NCI-H2196 treated with DMSO at 0.1 percent for 48 hours (cell line): ENCODE measurements at regions not wholly inside any gene's neighbourhood (a gene's known extent, or its start where the extent isn't known, plus 50 kb on each side); places are given as distances from the start of the nearest gene placed in this dataset.

Source experiments
- DNase-seq: peaks from one replicate; lab custom pipeline; 2025; ENCODE audit not compliant: unreplicated experiment; lab: John Stamatoyannopoulos, UW

DNA sequence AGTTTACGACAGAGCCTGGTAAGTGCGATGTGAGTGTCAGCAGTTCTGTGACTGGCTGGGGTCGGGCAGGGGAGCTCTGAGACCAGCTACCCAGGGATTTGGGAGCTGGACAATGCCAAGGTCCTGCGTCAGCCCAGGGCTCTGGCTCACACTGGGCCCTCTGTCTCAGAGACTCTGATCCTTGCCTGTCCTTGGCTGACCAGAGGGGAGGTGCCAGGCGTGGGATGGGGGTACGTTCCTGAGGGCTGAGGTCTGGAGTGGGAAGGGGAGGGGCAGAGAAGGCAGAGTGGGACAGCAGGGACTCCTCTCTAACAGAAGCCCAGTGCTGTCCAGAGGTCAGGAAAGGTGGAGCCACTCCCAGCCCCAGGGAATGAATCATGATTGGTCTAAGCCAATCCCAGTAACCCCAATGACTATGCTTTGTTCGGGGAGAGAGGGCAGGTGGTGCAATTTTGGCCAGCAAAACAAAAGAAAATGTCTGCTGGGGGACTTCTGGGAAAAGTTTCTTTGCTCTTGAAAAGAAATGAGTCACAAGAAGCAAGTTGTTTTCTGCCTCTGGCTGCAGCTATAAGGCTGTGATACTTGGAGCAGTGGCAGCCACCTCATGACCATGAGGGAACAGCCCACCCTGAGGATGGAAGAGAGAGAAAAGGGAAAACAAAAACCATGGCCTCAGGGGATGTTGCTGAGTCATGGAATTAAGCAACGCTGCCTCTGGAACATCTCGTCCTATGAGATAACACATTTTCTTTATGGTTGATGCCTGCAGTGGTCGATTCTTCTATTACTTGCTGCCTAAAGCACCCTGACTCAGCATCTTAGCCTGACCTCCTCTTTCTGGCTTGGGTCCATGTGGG lies 108.3 kb downstream of the CHST1 start:
- DNase-seq, result no peak

GRCh38 chr11:45554230-45554967 lies 111.0 kb downstream of the CHST1 start:
- DNase-seq, result no peak

- DNase-seq, result no peak
These were observed 112.0 kb downstream of the CHST1 start for GRCh38 chr11:45553383-45553936.

GRCh38 chr11:45551191-45551713 lies 114.2 kb downstream of the CHST1 start:
- no peak for DNase-seq

DNA sequence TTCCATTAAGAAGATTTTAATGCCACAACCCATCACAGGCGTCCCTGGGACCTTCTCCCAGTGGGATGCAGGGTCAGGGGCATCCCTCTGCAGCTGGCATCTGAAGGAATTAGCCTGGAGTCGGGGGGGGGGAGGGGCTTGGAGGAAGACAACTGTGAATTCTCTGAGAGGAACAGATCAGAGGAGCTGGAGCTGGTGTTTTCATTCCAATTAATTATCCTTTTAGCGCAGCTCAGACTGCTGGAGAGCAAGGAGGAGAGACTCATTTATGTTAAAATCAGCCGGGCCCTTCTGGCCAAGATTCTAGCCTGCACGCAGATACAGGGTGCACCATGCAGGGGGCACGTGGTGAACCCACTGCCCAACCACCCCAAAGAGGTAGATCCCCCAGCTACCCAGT lies 116.2 kb downstream of the CHST1 start:
- no peak for DNase-seq

- DNase-seq, result no peak
These were observed 119.1 kb downstream of the CHST1 start for GRCh38 chr11:45546366-45546765.

GRCh38 chr11:45544826-45545225 lies 120.6 kb downstream of the CHST1 start:
- no peak for DNase-seq

GRCh38 chr11:45543808-45544422 lies 121.5 kb downstream of the CHST1 start:
- no peak for DNase-seq

DNA sequence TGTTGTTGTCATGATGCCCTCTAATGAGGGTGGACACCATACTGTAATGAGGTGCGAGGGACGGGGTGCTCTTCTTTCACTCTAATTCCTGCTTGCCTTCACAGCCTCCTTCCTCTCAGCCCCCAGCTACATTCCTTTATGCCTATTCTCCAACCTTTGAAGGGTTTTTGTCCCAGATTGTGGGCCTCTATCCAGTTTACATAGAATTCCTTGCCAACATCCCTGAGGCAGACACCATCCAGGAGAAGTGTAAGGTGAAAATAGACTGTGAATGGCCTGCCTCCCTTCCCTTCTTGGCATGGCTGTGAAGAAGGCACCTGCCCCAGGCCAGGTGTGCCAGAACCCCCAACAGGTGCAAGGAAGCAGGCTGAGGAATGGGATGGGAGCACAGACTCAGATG lies 122.3 kb downstream of the CHST1 start:
- DNase-seq, result no peak

DNA sequence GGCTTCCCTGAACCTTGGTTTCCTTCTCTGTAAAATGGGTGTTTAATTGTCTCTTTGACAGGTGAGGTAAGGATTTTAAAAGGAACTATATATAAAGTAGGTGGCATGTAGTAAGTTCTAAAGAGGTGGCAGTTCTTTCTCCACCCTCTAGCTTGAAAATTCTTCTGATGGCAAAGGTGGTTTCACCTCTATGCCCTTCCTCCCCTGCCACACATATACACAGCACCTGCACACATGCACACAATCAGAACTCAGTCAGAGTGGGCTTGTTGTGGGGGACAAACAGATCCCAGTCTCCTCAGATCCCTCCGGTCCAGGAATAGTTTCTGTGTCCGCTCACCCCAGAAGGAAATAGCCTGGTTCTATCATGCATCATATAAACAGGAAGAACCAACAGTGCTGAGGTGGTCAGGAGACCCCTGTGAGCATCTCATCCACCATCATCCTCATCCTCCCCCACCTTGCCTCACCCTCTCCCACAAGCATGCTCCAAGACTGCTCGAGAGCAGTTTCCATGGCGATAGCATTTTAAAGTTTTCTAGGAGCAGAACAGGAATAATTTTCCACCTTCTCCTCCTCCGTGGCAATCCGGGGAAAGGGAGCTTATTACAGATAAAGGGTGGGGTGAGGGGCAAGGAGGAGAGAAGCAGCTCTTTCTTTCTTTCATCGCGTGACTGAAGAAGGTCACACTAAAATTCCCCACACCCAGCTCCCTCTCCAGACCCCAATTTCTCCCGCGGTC lies 123.6 kb downstream of the CHST1 start:
- no peak for DNase-seq

- no peak for DNase-seq
These were observed 126.5 kb downstream of the CHST1 start for GRCh38 chr11:45538939-45539338.

GRCh38 chr11:45538363-45538762 lies 127.1 kb downstream of the CHST1 start:
- no peak for DNase-seq

DNA sequence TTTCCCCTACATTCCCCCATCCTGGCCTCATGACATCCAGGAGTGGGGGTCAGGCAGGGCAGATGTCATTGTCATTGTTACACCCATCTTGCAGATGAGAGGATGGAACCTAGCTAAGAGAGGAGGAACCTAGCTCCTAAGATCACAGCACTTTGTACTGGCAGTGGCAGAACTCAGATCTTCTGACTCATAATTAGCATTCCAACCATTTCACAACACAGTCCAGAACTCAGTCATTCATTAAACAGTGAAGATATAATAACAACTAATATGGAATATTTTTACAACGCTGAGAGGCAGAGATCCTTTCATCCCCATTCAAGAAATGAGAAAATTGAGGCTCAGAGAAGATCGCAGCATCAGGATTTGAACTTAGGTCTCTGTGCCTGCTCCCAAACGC lies 127.8 kb downstream of the CHST1 start:
- DNase-seq, result no peak

DNA sequence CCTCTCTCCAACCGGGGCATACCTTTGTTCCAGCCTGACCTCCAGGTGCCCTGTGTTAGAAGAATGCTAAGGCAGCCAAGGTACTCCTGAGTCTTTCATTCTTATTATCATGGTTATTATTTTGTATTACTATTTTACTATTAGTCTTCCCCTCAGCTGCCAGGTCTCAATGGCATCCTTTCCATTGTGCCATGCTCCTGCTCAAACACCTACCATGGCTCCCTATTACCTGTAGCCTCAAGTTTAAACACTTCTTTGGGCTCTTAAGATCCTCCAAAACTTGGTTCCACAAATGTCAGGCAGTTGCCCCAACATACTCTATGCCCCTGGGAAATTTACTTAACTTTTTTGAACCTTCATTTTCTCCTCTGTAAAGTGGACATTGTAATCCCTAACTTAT lies 130.4 kb downstream of the CHST1 start:
- no peak for DNase-seq

DNA sequence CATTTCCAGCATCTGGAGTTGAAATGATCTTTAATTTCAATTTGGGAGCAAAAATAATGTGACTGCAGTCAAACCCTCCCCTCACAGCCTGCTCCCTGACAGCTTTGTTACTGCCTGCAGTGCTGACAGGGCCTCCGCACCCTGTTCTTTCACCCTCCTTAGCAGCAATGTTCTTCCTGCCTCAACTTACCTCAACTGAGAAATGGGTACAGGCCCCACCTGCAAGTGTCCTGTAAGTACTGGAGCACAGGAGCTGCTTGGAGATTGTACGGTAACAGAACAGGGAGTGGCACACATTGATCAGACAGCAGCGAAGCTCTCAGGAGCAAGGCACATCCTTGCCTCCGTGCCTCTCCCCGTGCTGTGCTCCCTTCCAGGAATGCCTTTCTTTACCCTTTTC lies 131.3 kb downstream of the CHST1 start:
- no peak for DNase-seq

DNA sequence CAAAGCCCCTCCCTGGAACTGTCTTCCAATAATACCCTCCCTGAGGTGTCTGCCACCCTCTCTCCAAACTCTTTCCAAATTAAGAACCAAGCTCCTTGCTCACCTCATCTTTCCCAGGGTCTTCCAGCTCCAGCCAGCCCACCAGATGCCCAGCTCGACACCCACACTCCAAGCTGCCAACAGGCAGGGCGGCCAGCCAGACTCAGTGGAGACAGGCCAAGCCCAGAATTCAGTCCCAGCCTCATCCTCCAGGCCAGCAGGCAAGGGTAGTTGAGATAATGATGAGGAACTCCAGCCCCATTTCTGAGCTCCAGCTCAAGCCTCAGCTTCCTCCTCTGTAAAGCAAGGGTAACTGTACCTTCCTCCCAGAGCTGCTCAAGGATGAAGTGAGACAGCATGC lies 132.9 kb downstream of the CHST1 start:
- no peak for DNase-seq

- no peak for DNase-seq
These were observed 134.6 kb downstream of the CHST1 start for GRCh38 chr11:45530776-45531175.

GRCh38 chr11:45530111-45530510 lies 135.3 kb downstream of the CHST1 start:
- DNase-seq, result no peak

GRCh38 chr11:45528435-45528834 lies 137.0 kb downstream of the CHST1 start:
- DNase-seq, result no peak

GRCh38 chr11:45527898-45528297 lies 137.5 kb downstream of the CHST1 start:
- DNase-seq, result no peak

GRCh38 chr11:45525393-45525792 lies 140.0 kb downstream of the CHST1 start:
- no peak for DNase-seq
